Keratinocyte (primary cell): ENCODE measurements at regions not wholly inside any gene's neighbourhood (a gene's known extent, or its start where the extent isn't known, plus 50 kb on each side); places are given as distances from the start of the nearest gene placed in this dataset.

Experiments used
- DNase-seq: peaks from one replicate; pipeline ENCODE4 v3.0.0-alpha.2; 2011; ENCODE audit warnings: low read depth, missing footprints, low spot score
- FAIRE-seq: peaks from 2 replicates; lab custom pipeline; 2011; peaks lifted over from hg19 to GRCh38; lab: Jason Lieb, UNC
- H2AFZ ChIP-seq: 2 replicates; pipeline ENCODE4 v1.6.0; 2012; ENCODE audit warnings: low read length, control low read depth, inconsistent platforms; ENCODE audit not compliant: control insufficient read depth
- H3K27ac ChIP-seq: 2 replicates; pipeline ENCODE4 v1.5.1; 2011; ENCODE audit warnings: low read length; ENCODE audit not compliant: control insufficient read depth, insufficient read depth
- H3K27me3 ChIP-seq: 3 replicates; pipeline ENCODE4 v1.6.0; 2011; ENCODE audit warnings: low read length; ENCODE audit not compliant: control insufficient read depth, insufficient read depth; ENCODE audit errors: extremely low read depth
- H3K36me3 ChIP-seq, 2 experiments: 2 replicates in 1 of 2; 3 replicates in 1 of 2; pipeline ENCODE4 v1.5.1; 2011; ENCODE audit warnings: low read length in 2 of 2, mild to moderate bottlenecking in 1 of 2; ENCODE audit not compliant: control insufficient read depth in 2 of 2, insufficient read depth in 2 of 2; ENCODE audit errors: extremely low read depth in 1 of 2
- H3K4me1 ChIP-seq: 3 replicates; pipeline ENCODE4 v1.5.1; 2011; ENCODE audit warnings: low read length; ENCODE audit not compliant: control insufficient read depth, insufficient read depth; ENCODE audit errors: extremely low read depth
- H3K4me2 ChIP-seq: 3 replicates; pipeline ENCODE4 v1.6.0; 2011; ENCODE audit warnings: low read depth, low read length; ENCODE audit not compliant: control insufficient read depth, insufficient read depth; ENCODE audit errors: extremely low read depth
- H3K4me3 ChIP-seq, 3 experiments: fragments of 200-600 bp in 1 of 3; sonication (generic) in 1 of 3; 2 replicates in 2 of 3; 3 replicates in 1 of 3; pipeline ENCODE4 v1.5.1; 2011 to 2016; ENCODE audit warnings: low read length in 3 of 3, mild to moderate bottlenecking in 3 of 3, control low read depth in 2 of 3, inconsistent platforms in 1 of 3, low read depth in 1 of 3, mixed read lengths in 1 of 3, mixed run types in 1 of 3, moderate library complexity in 1 of 3; ENCODE audit not compliant: control insufficient read depth in 2 of 3, insufficient read depth in 2 of 3; ENCODE audit errors: extremely low read depth in 1 of 3
- H3K79me2 ChIP-seq: 2 replicates; pipeline ENCODE4 v1.6.0; 2012; ENCODE audit warnings: low read length; ENCODE audit not compliant: control insufficient read depth, insufficient read depth
- H3K9ac ChIP-seq: 3 replicates; pipeline ENCODE4 v1.6.0; 2011; ENCODE audit warnings: low read length; ENCODE audit not compliant: control insufficient read depth, insufficient read depth; ENCODE audit errors: extremely low read depth
- H3K9me1 ChIP-seq: 3 replicates; pipeline ENCODE4 v1.6.0; 2011; ENCODE audit warnings: low read length; ENCODE audit not compliant: control insufficient read depth, insufficient read depth; ENCODE audit errors: extremely low read depth
- H3K9me3 ChIP-seq: 2 replicates; pipeline ENCODE4 v1.5.1; 2012; ENCODE audit warnings: low read depth, low read length; ENCODE audit not compliant: control insufficient read depth
- H4K20me1 ChIP-seq: 3 replicates; pipeline ENCODE4 v1.6.0; 2011; ENCODE audit warnings: low read length; ENCODE audit not compliant: control insufficient read depth, insufficient read depth; ENCODE audit errors: extremely low read depth
- CTCF ChIP-seq, 3 experiments: IDR thresholded peaks in 1 of 3; conservative IDR thresholded peaks in 1 of 3; optimal IDR thresholded peaks in 1 of 3; 2 replicates in 2 of 3; 3 replicates in 1 of 3; pipeline versions ENCODE3 to v1.5.1; 2011; ENCODE audit warnings: low read length in 3 of 3, mild to moderate bottlenecking in 3 of 3, moderate library complexity in 2 of 3, control low read depth in 1 of 3, inconsistent platforms in 1 of 3; ENCODE audit not compliant: insufficient read depth in 2 of 3; ENCODE audit errors: extremely low read depth in 1 of 3
- EZH2 ChIP-seq: IDR thresholded peaks from one replicate; pipeline ENCODE4 v1.6.1; 2012; ENCODE audit warnings: inconsistent platforms, mild to moderate bottlenecking, low read length, moderate library complexity
- dilution Hi-C: fragments of 300-500 bp; cut with MboI; formaldehyde crosslinking; loops from one replicate; pipeline ENCODE4 v1.7.0; 2020; ENCODE audit warnings: low sequenced_read_pairs; ENCODE audit not compliant: extremely low pct_ligation_motif_present

GRCh38 chr13:107284173-107284572 is 716.2 kb upstream of the ARGLU1 start:
- no peak for DNase-seq

GRCh38 chr13:107277911-107278310 is 710.0 kb upstream of the ARGLU1 start:
- H2AFZ ChIP-seq = no peak overlapping the region

More at GRCh38 chr13:107284173-107284572, 716.2 kb upstream of the ARGLU1 start:
- H3K4me3 ChIP-seq = no peak overlapping the region
- no peaks in the 10 kb centered on the region for H3K27me3 ChIP-seq
- dilution Hi-C loops = no loop called here
- H3K27ac ChIP-seq = no peak overlapping the region
- H3K9me3 ChIP-seq = peaks cover 4% of the 10 kb centered on the region
- H3K36me3 ChIP-seq = no peaks in the 10 kb centered on the region
- H4K20me1 ChIP-seq = no peaks in the 10 kb centered on the region
- H3K9ac ChIP-seq = no peak overlapping the region
- H3K4me2 ChIP-seq = no peak overlapping the region
- H2AFZ ChIP-seq = no peak overlapping the region
- no peaks in the 10 kb centered on the region for H3K79me2 ChIP-seq
- no peaks in the 10 kb centered on the region for H3K4me1 ChIP-seq
- no peak for FAIRE-seq
- TF ChIP-seq CTCF (optimal IDR thresholded peaks at IDR 0.05 in 1 of 3, IDR thresholded peaks at IDR 0.05 in 1 of 3, conservative IDR thresholded peaks at IDR 0.05 in 1 of 3; ENCODE audit: extremely low read depth in 1 of 3, insufficient read depth in 2 of 3, low read length in 3 of 3) (no peak), EZH2 (no peak)
- H3K9me1 ChIP-seq = no peaks in the 10 kb centered on the region

More at GRCh38 chr13:107277911-107278310, 710.0 kb upstream of the ARGLU1 start:
- no peak for DNase-seq
- H3K36me3 ChIP-seq = no peaks in the 10 kb centered on the region
- no peaks in the 10 kb centered on the region for H3K27me3 ChIP-seq
- dilution Hi-C loops = no loop called here
- H4K20me1 ChIP-seq = no peaks in the 10 kb centered on the region
- H3K9me1 ChIP-seq = no peaks in the 10 kb centered on the region
- no peaks in the 10 kb centered on the region for H3K9me3 ChIP-seq
- H3K9ac ChIP-seq = no peak overlapping the region
- no peak overlapping the region for H3K4me2 ChIP-seq
- no peak overlapping the region for H3K4me3 ChIP-seq
- H3K4me1 ChIP-seq = no peaks in the 10 kb centered on the region
- H3K27ac ChIP-seq = no peak overlapping the region
- FAIRE-seq = no peak
- TF ChIP-seq EZH2 (no peak), CTCF (optimal IDR thresholded peaks at IDR 0.05 in 1 of 3, IDR thresholded peaks at IDR 0.05 in 1 of 3, conservative IDR thresholded peaks at IDR 0.05 in 1 of 3; ENCODE audit: extremely low read depth in 1 of 3, insufficient read depth in 2 of 3, low read length in 3 of 3) (no peak)
- H3K79me2 ChIP-seq = no peaks in the 10 kb centered on the region
